ENCODE measurements at regions not wholly inside any gene's neighbourhood (a gene's known extent, or its start where the extent isn't known, plus 50 kb on each side); places are given as distances from the start of the nearest gene placed in this dataset.
"Not testable (repeated sequence)": the region's sequence is repeated elsewhere in the genome, so short reads cannot be mapped to it uniquely, and the experiment has no call there.

DNA sequence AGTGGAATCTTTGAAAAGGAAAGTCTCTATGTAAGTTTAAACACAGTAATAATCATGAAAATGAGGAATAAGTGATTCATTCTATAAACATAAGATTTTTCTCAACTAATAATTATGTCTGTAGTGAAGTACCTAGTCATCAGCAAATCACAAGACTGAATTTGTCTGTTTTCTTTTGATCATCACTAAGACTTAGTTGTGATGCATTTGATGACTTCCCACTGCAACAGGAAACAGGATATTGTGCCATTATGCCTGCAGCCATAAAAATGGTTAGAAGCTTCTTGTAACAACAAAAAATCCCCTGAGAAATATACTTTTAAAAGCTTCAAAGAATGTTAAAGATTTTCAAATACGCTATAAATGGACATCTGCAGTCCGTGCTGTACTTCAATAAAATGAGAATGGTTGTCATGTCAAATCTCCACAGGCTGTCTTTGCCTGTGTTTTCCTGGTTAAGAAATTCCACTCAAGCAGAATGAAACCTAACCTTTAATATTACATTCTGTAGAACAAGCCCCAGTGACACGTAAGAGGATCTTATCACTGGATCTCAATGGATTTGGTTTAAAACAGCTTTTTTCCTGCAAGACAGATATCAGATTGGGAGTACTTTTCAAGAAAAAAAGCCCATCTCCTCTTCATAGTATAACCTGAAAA is 1262.3 kb upstream of the PHF14 start:
- no peak for DNase-seq (ENCODE audit: low read depth)

- DNase-seq (ENCODE audit: low read depth), result no peak
Measured at GRCh38 chr7:9718071-9718661, 1255.5 kb upstream of the PHF14 start.

DNA sequence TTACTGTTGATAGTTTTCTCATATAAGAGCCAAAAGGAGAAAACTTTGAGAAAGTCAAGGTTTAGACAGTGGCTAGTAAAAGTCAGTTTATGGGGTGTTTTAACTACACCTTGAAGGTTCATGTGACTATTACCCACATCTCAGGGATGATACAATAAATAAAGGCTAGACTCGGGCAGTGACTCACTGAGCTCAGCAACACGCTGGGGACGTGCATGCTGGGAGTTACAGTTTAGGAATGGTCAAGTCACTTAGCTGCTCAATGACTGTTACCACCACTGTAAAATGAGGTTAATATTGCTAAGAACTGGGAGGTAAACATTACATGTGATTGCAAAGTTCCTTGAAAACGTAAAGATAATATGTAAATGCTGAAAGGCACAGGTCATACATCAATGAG is 1254.4 kb upstream of the PHF14 start:
- DNase-seq (ENCODE audit: low read depth), result no peak

- no peak for DNase-seq (ENCODE audit: low read depth)
Measured at GRCh38 chr7:9719721-9720120, 1254.0 kb upstream of the PHF14 start.

DNA sequence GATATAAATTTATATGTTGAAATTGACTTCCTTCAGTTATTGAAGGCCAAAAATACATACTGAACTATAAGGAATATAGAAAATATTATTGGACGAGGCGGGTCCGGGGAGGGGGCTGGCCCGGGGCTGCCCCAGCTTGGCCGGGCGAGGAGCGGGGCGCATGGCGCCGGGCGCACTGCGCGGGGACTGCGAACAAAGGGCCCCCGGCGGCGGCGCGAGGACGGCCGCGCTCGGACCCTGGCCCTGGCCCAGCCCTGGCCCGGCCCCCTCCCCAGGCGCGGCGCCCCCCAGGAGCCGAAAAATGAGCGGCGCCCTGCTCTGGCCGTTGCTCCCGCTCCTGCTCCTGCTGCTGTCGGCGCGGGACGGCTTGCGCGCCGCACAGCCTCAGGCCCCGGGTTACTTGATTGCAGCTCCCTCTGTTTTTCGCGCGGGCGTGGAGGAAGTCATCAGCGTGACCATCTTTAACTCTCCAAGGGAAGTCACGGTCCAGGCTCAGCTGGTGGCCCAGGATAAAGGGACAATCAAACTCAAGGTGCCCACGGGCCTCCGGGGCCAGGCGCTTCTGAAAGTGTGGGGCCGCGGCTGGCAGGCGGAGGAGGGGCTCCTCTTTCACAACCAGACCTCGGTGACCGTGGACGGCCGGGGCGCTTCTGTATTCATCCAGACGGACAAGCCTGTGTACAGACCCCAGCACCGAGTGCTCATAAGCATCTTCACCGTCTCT is 1247.6 kb upstream of the PHF14 start:
- not testable (repeated sequence) for DNase-seq (ENCODE audit: low read depth)

GRCh38 chr7:9726811-9727210 is 1246.9 kb upstream of the PHF14 start:
- not testable (repeated sequence) for DNase-seq (ENCODE audit: low read depth)

GRCh38 chr7:9727467-9727869 is 1246.2 kb upstream of the PHF14 start:
- not testable (repeated sequence) for DNase-seq (ENCODE audit: low read depth)

GRCh38 chr7:9728014-9728657 is 1245.5 kb upstream of the PHF14 start:
- not testable (repeated sequence) for DNase-seq (ENCODE audit: low read depth)

- DNase-seq (ENCODE audit: low read depth), result no peak
Measured at GRCh38 chr7:9752033-9752432, 1221.6 kb upstream of the PHF14 start.

GRCh38 chr7:9761224-9761623 is 1212.4 kb upstream of the PHF14 start:
- no peak for DNase-seq (ENCODE audit: low read depth)

- DNase-seq (ENCODE audit: low read depth), result no peak
Measured at GRCh38 chr7:9776900-9777299, 1196.8 kb upstream of the PHF14 start.

GRCh38 chr7:9778367-9778766 is 1195.3 kb upstream of the PHF14 start:
- no peak for DNase-seq (ENCODE audit: low read depth)

DNA sequence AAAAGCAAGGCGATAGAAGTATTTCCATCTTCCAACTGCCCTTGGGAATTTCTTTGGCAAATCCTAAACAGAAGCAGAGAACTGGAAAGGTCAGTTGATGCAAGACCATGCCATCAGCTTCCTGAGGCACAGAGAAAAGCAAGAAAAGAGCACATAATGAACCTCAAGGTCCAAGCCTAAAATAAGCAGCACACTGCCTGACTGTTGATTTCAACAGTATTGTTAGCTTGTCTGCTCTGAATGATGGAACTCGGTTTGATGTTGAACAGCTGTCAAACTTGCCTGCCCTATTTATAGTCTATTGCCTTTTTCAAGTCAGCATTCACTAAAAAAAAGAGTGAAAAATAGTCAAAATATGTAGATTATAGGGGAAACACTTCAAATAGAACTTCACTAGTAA is 1192.0 kb upstream of the PHF14 start:
- no peak for DNase-seq (ENCODE audit: low read depth)

- DNase-seq (ENCODE audit: low read depth), result no peak
Measured at GRCh38 chr7:9782275-9782674, 1191.4 kb upstream of the PHF14 start.

GRCh38 chr7:9785211-9785610 is 1188.5 kb upstream of the PHF14 start:
- no peak for DNase-seq (ENCODE audit: low read depth)

DNA sequence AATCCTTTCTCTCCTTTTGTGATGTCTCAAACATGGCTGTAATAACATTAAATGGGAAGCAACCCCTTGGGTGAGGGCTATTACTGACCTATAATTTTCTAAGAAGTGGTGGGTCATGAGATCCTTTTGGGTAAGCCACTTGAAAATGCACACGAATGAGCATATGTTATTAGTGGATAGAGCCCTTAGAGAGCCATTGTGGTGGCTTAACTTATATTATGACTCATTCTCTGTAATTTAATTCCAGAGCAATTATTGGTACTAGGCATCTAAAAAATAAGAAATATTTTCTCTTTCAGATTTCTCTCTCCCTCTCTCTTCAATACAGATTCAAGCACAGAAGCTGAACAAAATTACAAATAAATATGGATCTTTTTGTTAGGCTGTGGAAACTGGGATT is 1177.4 kb upstream of the PHF14 start:
- DNase-seq (ENCODE audit: low read depth), result no peak

GRCh38 chr7:9822458-9823290 is 1151.0 kb upstream of the PHF14 start:
- no peak for DNase-seq (ENCODE audit: low read depth)

GRCh38 chr7:9835199-9835598 is 1138.5 kb upstream of the PHF14 start:
- no peak for DNase-seq (ENCODE audit: low read depth)

DNA sequence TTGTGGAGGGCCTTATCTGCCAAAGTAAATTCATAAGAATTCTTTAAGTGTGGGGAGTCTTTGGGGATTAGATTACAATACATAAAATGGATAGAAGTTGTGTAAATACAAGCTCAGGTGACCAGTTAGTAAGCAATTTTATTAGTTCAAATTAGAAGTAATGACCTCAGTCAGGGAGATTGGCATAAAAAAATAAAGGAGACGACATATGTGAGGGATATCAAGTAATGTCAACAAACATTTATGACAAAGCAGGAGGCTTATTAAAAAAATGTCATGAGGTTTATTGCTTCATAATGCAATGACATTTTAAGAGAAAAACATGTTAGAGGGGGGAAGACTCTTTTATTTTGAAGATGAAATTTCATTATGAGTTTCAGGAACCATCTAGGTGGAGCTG is 1137.0 kb upstream of the PHF14 start:
- no peak for DNase-seq (ENCODE audit: low read depth)

DNA sequence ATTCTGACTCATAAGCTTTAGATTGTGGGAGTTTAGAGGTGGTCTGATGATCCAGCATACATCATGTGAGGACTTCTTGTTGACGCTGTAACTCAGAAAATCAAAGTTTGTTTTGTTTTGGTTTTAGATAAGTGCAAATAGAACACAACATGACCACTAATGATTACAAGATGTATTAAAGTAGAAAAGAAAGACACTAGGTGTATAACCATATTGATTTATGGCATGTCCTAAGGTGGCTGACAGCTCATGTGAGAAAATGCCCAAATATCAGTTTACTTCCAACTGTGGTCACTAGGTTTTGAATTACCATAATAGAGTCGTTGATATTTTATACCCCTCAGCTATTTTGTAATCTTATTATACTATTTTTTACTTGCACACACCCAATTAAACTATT is 1131.4 kb upstream of the PHF14 start:
- no peak for DNase-seq (ENCODE audit: low read depth)

GRCh38 chr7:9846902-9847301 is 1126.8 kb upstream of the PHF14 start:
- no peak for DNase-seq (ENCODE audit: low read depth)

- no peak for DNase-seq (ENCODE audit: low read depth)
Measured at GRCh38 chr7:9854605-9855004, 1119.1 kb upstream of the PHF14 start.
